Fibroblast of villous mesenchyme (primary cell): ENCODE measurements at regions not wholly inside any gene's neighbourhood (a gene's known extent, or its start where the extent isn't known, plus 50 kb on each side); places are given as distances from the start of the nearest gene placed in this dataset.

Experiments
- DNase-seq: peaks from one replicate; pipeline ENCODE4 v3.0.0-alpha.2; 2010; ENCODE audit warnings: low read depth
- H3K4me3 ChIP-seq: 2 replicates; pipeline ENCODE4 v1.5.1; 2011; ENCODE audit warnings: low read depth, mild to moderate bottlenecking, low read length
- TF ChIP-seq, protein P1 (sequence below): IDR thresholded peaks from 2 replicates; pipeline ENCODE4 v1.5.1; 2012; ENCODE audit warnings: low read depth, mild to moderate bottlenecking, low read length; ENCODE audit not compliant: insufficient read depth

DNA sequence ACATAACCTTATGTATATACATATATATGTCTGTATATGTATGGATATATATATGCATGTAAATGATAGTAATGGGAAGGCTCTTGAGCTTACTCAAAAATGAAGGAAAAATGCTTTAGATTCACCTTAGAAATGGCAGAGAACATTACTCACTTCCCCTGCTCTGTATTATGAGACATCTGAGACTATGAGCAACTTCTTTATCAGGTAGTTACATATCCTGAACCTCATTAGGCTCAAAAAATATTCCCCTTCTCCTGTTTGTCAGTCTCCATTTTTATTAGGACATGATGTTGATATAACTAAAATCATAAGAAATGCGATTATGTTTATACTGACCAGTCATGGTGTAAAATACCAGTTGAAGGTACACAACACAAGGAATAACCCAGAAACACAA is 800.1 kb upstream of the ZWINT start:
- H3K4me3 ChIP-seq, result no peak overlapping the region
- TF ChIP-seq, protein P1, sequence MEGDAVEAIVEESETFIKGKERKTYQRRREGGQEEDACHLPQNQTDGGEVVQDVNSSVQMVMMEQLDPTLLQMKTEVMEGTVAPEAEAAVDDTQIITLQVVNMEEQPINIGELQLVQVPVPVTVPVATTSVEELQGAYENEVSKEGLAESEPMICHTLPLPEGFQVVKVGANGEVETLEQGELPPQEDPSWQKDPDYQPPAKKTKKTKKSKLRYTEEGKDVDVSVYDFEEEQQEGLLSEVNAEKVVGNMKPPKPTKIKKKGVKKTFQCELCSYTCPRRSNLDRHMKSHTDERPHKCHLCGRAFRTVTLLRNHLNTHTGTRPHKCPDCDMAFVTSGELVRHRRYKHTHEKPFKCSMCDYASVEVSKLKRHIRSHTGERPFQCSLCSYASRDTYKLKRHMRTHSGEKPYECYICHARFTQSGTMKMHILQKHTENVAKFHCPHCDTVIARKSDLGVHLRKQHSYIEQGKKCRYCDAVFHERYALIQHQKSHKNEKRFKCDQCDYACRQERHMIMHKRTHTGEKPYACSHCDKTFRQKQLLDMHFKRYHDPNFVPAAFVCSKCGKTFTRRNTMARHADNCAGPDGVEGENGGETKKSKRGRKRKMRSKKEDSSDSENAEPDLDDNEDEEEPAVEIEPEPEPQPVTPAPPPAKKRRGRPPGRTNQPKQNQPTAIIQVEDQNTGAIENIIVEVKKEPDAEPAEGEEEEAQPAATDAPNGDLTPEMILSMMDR, result no peak
- DNase-seq, result no peak

DNA sequence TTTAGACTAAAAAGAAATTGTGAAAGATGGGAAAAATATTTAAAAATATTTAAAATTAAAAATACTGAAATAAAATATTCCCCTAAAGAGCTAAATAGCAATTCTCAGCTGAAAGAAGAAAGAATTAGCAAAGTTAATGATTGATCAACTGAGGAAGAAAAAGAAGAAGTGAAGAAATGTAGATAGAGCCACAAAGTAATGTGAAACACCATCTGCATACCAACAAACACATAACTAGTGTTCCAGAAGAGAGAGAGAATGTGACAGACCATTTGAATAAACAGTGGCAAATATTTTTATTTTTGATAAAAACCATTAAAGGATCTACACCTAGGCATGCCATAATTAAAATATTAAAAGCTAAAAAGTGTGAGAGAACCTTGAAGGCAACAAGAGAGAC is 784.5 kb upstream of the ZWINT start:
- H3K4me3 ChIP-seq, result no peak overlapping the region
- no peak for DNase-seq
- TF ChIP-seq, protein P1, result no peak

DNA sequence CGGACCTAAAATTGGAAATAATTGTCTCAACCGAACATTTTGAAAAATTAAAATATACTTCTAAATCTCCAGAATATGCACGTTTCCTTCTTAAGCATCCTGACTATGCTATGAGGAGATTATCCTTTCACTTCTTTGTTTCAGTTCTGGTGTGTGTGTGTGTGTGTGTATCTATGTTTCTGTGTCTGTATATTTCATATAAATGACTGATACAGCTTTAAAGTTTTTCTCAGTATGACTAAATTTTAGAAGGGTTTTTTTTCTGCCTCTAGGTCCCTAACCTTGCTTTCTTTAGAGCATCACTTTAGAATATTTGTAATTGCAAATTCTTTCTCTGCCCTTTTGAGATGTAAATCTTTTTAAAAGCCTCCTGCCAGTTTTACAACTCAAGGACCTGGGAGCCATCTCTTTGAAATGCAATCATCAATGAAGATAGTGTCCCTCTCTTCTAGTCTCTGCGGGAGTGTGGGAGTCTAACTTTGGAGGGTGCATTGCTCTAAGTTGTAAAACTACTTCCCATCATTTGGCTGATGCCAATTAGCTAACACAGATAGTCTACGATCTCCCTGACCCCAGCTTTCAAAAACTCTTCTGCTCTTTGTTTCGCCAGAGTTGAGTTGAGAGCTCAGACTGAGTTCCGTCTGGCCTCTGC is 782.0 kb upstream of the ZWINT start:
- H3K4me3 ChIP-seq, result no peak overlapping the region
- no peak for DNase-seq
- TF ChIP-seq, protein P1, result no peak

DNA sequence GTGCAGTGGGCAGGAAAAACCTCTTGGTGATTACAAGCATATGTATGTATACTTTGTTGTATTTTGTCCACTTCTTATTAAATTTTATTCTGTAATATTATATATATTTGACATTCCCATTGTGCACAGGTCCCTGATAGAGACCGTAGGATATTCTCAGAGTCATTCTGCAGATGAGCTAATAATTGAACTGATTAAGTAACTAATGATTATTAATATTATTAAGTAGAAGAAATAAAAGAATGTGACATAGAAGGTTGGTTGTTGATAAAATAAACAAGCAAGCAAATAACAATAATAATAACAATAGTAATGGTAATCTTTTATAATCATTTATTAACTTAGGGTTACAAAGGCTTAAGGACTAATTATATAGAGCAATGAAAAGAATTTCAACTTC is 780.6 kb upstream of the ZWINT start:
- no peak for DNase-seq
- TF ChIP-seq, protein P1, result no peak
- no peak overlapping the region for H3K4me3 ChIP-seq

DNA sequence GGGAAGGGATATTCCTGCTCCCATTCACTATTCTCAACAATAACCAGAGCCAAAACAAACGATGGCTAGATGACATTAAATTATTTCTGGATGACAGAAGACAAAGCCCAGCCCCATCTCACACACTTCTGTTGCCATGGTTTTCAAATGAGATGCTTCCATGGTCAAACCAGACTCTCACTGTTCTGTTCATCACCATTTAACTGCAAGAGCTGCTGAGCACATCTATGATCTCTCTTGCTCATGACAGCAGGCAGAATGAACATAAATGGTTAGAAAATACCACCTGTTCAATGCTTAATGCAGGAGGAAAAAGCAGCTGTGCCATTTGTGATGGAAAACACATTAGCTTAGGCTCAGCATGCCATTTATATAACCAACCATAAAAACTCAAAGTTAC is 758.6 kb upstream of the ZWINT start:
- DNase-seq, result no peak
- TF ChIP-seq, protein P1, result no peak
- H3K4me3 ChIP-seq, result no peak overlapping the region

DNA sequence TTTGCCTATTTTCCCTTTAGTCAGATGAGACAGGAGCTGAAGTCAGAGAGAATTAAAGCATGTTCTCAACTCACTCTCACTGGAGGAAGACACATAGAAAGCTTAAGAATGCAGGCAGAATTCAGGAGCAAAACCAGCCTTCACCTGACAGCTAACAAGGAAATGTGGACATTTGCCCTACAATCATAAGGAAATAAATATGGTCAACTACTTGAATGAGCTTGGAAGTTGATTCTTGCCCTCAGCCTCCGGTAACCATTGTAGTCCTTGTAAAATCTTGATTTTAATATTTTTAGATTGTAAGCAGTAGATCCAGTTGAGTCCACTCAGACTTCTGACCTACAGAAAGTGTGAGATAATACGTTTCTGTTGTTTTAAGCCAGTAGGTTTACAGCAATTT is 752.5 kb upstream of the ZWINT start:
- TF ChIP-seq, protein P1, result no peak
- no peak for DNase-seq
- H3K4me3 ChIP-seq, result no peak overlapping the region

DNA sequence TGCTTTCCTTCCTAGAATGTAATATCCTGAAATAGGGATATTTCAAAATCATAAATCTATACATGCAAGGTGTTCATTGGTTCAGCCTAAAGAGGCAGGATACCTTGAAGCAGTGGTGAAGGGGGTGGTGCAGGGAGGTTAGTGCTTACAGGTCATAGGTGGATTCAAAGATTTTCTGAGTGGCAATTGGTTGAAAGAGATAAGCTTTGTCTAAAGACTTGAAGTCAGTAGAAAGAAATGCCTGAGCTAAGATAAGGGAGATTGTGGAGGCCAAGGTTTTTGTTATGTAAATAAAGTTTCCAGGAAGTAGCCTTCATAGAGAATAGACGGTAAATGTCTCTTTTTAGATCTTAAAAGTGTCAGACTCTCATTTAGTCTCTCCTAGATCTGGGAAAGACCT is 741.2 kb upstream of the ZWINT start:
- no peak overlapping the region for H3K4me3 ChIP-seq
- TF ChIP-seq, protein P1, result no peak
- no peak for DNase-seq
